HepG2 (cell line): ENCODE measurements at regions not wholly inside any gene's neighbourhood (a gene's known extent, or its start where the extent isn't known, plus 50 kb on each side); places are given as distances from the start of the nearest gene placed in this dataset.

Experiments
- MXD4 ChIP-seq: IDR thresholded peaks from 2 replicates; pipeline ENCODE4 v1.6.1; 2016; ENCODE audit warnings: mild to moderate bottlenecking, missing biosample characterization, missing genetic modification reagents
- NFATC3 ChIP-seq: sonication (generic); formaldehyde crosslinking; IDR thresholded peaks from 2 replicates; pipeline ENCODE4 v1.5.1; 2020; ENCODE audit warnings: mild to moderate bottlenecking, missing genetic modification reagents
- PBX3 ChIP-seq: sonication (generic); formaldehyde crosslinking; IDR thresholded peaks from 2 replicates; pipeline ENCODE4 v1.8.1; 2023; ENCODE audit warnings: missing genetic modification reagents, inconsistent platforms, borderline replicate concordance
- SRSF9 ChIP-seq: fragments of 200-400 bp; formaldehyde crosslinking; IDR thresholded peaks from 2 replicates; pipeline ENCODE4 v1.6.1; 2018; ENCODE audit warnings: borderline replicate concordance, mild to moderate bottlenecking, low read depth, low read length; ENCODE audit not compliant: insufficient read depth, poor library complexity, severe bottlenecking
- TEAD3 ChIP-seq: optimal IDR thresholded peaks from 2 replicates; pipeline ENCODE3; 2016; ENCODE audit warnings: borderline replicate concordance
- ZBTB43 ChIP-seq: sonication (generic); formaldehyde crosslinking; conservative IDR thresholded peaks from 2 replicates; pipeline ENCODE4 v1.4.0; 2020; ENCODE audit warnings: missing genetic modification reagents
- ZNF512B ChIP-seq: sonication (generic); formaldehyde crosslinking; IDR thresholded peaks from 2 replicates; pipeline ENCODE4 v1.5.1; 2020; ENCODE audit warnings: missing genetic modification reagents, mild to moderate bottlenecking, borderline replicate concordance
- ZNF597 ChIP-seq: sonication (generic); formaldehyde crosslinking; IDR thresholded peaks from 2 replicates; pipeline ENCODE4 v1.5.0; 2020; ENCODE audit warnings: missing genetic modification reagents
- ZNF687 ChIP-seq: sonication (generic); formaldehyde crosslinking; IDR thresholded peaks from 2 replicates; pipeline ENCODE4 v1.5.1; 2020; ENCODE audit warnings: mild to moderate bottlenecking, missing genetic modification reagents, moderate library complexity

- no peak for TF ChIP-seq ZNF687 (CRISPR knock-in tag)
- TF ChIP-seq TEAD3 (CRISPR knock-in tag), result no peak
- no peak for TF ChIP-seq MXD4 (CRISPR knock-in tag)
- TF ChIP-seq ZNF597 (CRISPR knock-in tag), result no peak
- no peak for TF ChIP-seq SRSF9
- no peak for TF ChIP-seq PBX3 (CRISPR knock-in tag)
- TF ChIP-seq ZNF512B, result no peak
- TF ChIP-seq NFATC3, result no peak
- no peak for TF ChIP-seq ZBTB43 (CRISPR knock-in tag)
Observed at GRCh38 chr1:217078959-217079358, 355.7 kb upstream of the ESRRG start (continued).
